T-helper 2 cell treated with Interferon-gamma antibody and Interleukin-4, amounts not matched to agents 5 μg/mL and 100 μg/mL, for 36 hours (primary cell): ENCODE measurements at regions not wholly inside any gene's neighbourhood (a gene's known extent, or its start where the extent isn't known, plus 50 kb on each side); places are given as distances from the start of the nearest gene placed in this dataset.

Experiments
- DNase-seq: peaks from one replicate; pipeline ENCODE4 v3.0.0; 2021; ENCODE audit warnings: low spot score
- H3K27ac Mint-ChIP-seq: one replicate; pipeline ENCODE4 v1.8.0; 2021; ENCODE audit warnings: mild to moderate bottlenecking, mixed read lengths
- H3K27me3 Mint-ChIP-seq: one replicate; pipeline ENCODE4 v1.8.0; 2021; ENCODE audit warnings: low read depth, mixed read lengths
- H3K36me3 Mint-ChIP-seq: one replicate; pipeline ENCODE4 v1.8.0; 2021; ENCODE audit warnings: low read depth, mixed read lengths
- H3K4me1 Mint-ChIP-seq: one replicate; pipeline ENCODE4 v1.8.0; 2021; ENCODE audit warnings: low read depth, mixed read lengths
- H3K4me3 Mint-ChIP-seq: one replicate; pipeline ENCODE4 v1.8.0; 2022; ENCODE audit warnings: mild to moderate bottlenecking, moderate library complexity, mixed read lengths
- H3K9me3 Mint-ChIP-seq: one replicate; pipeline ENCODE4 v1.8.0; 2021; ENCODE audit warnings: mixed read lengths

DNA sequence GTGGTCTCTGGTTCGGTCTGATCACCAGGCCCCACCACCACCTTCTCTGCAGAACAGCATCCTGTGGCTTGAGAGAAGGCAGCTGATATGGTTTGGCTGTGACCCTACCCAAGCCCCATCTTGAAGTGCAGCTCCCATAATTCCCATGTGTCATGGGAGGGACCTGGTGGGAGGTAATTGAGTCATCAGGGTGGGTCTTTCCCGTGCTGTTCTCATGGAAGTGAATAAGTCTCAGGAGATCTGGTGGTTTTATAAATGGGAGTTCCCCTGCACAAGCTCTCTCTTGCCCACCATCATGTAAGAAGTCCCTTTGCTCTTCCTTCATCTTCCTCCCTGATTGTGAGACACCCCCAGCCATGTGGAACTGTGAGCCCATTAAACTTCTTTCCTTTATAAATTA, 352.3 kb upstream of the CDH5 start:
- no peaks in the 10 kb centered on the region for H3K27me3 Mint-ChIP-seq
- H3K36me3 Mint-ChIP-seq = no peaks in the 10 kb centered on the region
- DNase-seq = no peak
- no peaks in the 10 kb centered on the region for H3K9me3 Mint-ChIP-seq
- no peak overlapping the region for H3K4me3 Mint-ChIP-seq
- no peaks in the 10 kb centered on the region for H3K4me1 Mint-ChIP-seq
- H3K27ac Mint-ChIP-seq = no peak overlapping the region

DNA sequence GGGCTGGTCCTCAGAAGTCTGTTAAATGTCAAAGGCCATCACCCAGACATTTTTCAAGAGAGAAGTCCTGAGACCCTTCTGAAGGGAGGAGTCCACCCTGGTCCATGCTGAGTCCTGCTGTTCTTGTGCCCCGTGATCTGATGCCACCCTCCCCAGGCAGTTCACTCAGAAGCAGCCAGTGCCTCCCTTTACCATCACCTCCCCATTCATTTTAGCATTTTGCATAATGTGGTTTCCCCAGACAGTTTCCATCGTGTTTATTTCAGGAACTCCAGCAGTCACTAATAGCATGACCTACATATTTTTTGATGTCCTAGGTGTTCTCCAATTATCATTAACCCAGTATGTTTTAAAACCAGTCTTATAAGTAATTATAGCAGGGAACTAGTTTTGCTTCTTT, 353.0 kb upstream of the CDH5 start:
- Mint-ChIP-seq H3K36me3 (no peaks in the 10 kb centered on the region), H3K4me1 (no peaks in the 10 kb centered on the region), H3K4me3 (no peak overlapping the region)

DNA sequence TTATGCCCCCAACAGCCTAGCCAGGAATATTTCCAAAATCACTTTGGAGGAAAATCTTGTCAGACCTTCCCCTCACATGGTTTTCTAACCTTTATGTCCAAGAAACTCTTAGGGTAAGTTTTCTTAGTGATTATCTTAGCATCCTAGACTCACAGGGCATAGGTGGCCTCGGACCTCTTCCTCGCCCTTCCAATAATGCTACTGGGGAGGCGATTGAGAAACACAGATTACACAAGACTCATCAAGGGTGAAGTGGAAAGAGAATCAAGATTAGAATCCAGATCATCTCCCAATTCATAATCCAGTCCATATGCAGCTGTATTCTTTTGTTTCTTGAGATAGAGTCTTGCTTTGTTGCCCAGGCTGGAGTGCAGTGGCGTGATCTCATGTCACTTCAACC, 358.4 kb upstream of the CDH5 start:
- H3K27ac Mint-ChIP-seq = no peak overlapping the region
- H3K27me3 Mint-ChIP-seq = no peaks in the 10 kb centered on the region
- no peak for DNase-seq
- no peak overlapping the region for H3K4me3 Mint-ChIP-seq
- H3K36me3 Mint-ChIP-seq = no peaks in the 10 kb centered on the region
- no peaks in the 10 kb centered on the region for H3K4me1 Mint-ChIP-seq
- no peaks in the 10 kb centered on the region for H3K9me3 Mint-ChIP-seq

More for the DNA sequence above, 353.0 kb upstream of the CDH5 start:
- H3K27ac Mint-ChIP-seq = no peak overlapping the region
- no peak for DNase-seq
- H3K27me3 Mint-ChIP-seq = no peaks in the 10 kb centered on the region
- H3K9me3 Mint-ChIP-seq = no peaks in the 10 kb centered on the region

DNA sequence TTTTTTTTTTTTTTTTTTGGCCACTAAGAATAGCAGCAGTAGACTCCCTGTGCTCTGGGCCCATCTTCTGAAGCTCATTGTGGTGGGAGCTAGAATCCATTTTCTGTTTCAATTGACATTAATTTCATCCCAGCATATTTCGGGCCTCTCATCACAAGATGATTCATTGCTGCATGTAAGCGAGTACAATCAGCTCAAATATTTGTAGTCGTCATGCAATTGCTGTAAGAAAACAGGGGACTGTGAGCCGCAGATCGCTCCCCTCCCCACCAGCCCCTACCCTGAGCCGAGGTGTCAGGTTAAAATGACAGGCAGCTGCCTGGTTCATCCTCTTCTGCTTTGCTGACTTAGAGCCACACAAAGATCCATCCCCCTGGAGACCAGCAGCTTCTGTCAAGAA, 358.8 kb upstream of the CDH5 start:
- Mint-ChIP-seq H3K27me3 (no peaks in the 10 kb centered on the region), H3K27ac (no peak overlapping the region), H3K4me1 (no peaks in the 10 kb centered on the region), H3K9me3 (no peaks in the 10 kb centered on the region), H3K4me3 (no peak overlapping the region), H3K36me3 (no peaks in the 10 kb centered on the region)
- no peak for DNase-seq

DNA sequence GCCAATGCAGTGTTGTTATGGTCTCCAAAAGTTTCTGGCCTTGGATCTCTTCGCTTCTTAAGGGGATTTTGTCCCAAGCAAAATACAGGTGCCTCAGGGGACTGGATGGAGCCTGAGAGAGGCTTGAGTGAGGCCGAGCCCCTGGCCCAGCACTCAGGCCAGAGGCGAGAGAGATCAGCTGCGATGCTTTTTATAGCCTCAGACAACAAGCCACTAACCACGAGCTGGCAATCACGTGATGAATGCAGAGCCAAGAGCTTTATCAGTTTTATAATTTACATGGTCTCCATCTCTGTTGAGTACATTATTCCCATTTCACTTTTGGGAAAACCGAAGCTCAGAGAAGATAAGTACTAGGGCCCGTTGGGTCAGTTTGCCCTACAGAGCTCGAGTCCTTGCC, 360.0 kb upstream of the CDH5 start:
- H3K4me3 Mint-ChIP-seq = no peak overlapping the region
- no peak for DNase-seq
- no peaks in the 10 kb centered on the region for H3K4me1 Mint-ChIP-seq
- H3K27ac Mint-ChIP-seq = no peak overlapping the region
- no peaks in the 10 kb centered on the region for H3K9me3 Mint-ChIP-seq
- no peaks in the 10 kb centered on the region for H3K36me3 Mint-ChIP-seq
- H3K27me3 Mint-ChIP-seq = no peaks in the 10 kb centered on the region

DNA sequence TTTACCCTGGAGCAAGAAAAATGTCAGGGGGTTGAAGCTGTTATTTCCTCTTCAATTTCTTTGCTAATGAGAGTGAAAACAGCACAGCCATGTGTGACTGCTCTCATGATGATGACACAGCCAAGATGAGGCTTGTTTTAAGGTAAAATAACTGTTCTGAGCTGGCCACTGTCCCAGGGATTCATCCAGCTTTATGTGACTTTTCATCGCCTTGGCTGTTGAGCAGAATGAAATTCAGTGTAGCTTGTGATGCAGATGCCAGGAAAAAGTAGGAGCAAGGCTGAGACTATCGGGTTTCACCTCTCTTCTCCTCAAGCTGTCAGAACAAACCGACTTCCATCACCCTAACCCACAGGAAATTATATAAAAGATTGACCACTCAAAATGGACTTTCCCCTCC, 361.8 kb upstream of the CDH5 start:
- Mint-ChIP-seq H3K4me3 (no peak overlapping the region), H3K27ac (no peak overlapping the region), H3K4me1 (no peaks in the 10 kb centered on the region), H3K27me3 (no peaks in the 10 kb centered on the region), H3K9me3 (no peaks in the 10 kb centered on the region), H3K36me3 (no peaks in the 10 kb centered on the region)
- DNase-seq = no peak

DNA sequence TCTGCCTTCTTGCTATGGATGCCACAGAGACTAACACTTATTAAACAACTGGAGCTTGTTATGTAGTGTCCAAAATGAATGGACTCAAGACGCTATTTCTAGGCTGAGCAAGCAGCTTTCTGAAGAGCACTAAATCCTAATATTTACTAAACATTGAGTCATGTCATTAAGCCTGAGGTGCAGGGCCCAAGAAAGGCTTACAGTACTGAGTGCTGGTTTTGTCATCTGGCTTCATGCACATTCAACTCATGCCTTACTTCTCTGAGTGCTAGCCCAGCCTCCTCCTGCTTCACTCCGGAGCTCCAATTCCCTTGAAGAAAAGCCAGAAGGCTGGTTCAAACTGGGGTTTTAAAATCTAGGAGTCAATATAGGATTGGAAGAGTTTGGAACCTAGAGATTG, 363.3 kb upstream of the CDH5 start:
- no peak for DNase-seq
- no peak overlapping the region for H3K4me3 Mint-ChIP-seq
- H3K4me1 Mint-ChIP-seq = no peaks in the 10 kb centered on the region

DNA sequence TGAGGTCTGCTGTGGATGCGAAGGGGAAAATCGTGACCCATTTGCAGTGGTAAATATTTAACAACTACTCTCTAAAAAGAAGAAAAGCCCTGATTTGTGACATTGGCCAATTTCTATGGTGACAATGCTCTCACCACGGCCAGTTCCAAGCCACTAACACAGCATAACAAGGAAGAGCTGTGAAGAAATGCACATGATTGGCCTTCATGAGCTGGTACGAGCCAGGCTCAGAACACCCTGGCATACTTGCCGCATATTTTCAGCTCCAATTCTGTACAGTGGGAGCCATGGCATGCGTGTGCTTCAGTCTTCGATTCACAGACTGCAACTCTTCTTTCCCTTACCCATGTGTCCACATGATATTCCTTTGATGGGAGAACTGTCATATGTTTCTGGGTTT, 363.9 kb upstream of the CDH5 start:
- H3K4me3 Mint-ChIP-seq = no peak overlapping the region
- H3K9me3 Mint-ChIP-seq = no peaks in the 10 kb centered on the region
- H3K4me1 Mint-ChIP-seq = no peaks in the 10 kb centered on the region
- no peak overlapping the region for H3K27ac Mint-ChIP-seq
- no peak for DNase-seq
- no peaks in the 10 kb centered on the region for H3K27me3 Mint-ChIP-seq
- no peaks in the 10 kb centered on the region for H3K36me3 Mint-ChIP-seq

More for the DNA sequence above, 363.3 kb upstream of the CDH5 start:
- Mint-ChIP-seq H3K27ac (no peak overlapping the region), H3K36me3 (no peaks in the 10 kb centered on the region), H3K9me3 (no peaks in the 10 kb centered on the region), H3K27me3 (no peaks in the 10 kb centered on the region)

DNA sequence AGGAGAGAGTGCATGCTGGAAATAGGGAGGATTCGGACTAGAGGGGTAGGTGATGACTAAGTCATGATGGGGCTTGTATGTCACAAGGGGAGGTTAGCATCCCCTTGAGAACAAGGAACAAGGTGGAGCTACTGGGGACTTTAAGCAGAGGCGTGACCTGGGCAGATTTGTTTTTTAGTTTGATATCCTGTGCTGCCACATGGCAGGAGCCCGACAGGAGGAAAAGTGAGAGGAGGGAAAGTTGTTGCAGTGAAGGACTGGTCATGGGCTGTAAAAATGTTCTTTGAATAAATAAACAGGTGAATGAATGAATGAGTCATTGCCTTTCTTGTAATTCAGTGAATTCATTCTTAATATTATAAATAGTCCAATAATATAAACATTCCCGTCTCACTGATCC, 365.1 kb upstream of the CDH5 start:
- no peaks in the 10 kb centered on the region for H3K4me1 Mint-ChIP-seq
- H3K9me3 Mint-ChIP-seq = no peaks in the 10 kb centered on the region
- no peaks in the 10 kb centered on the region for H3K27me3 Mint-ChIP-seq
- H3K27ac Mint-ChIP-seq = no peak overlapping the region
- no peak for DNase-seq
- no peak overlapping the region for H3K4me3 Mint-ChIP-seq
- no peaks in the 10 kb centered on the region for H3K36me3 Mint-ChIP-seq

DNA sequence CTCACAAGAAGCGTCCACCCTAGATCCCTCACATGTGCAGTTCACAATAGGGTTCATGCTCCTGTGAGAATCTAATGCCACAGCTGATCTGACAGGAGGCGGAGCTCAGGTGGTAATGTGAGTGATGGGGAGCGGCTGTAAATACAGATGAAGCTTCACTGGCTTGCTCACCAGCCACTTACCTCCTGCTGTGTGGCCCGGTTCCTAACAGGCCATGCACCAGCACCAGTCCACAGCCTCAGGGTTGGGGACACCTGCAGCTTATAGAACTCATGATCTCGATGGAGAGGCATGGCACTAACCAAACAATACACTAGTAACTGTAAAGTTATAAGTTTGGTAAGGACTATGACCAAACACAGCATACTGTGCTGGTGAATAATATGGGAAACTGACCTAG, 368.0 kb upstream of the CDH5 start:
- Mint-ChIP-seq H3K9me3 (no peaks in the 10 kb centered on the region), H3K36me3 (no peaks in the 10 kb centered on the region), H3K4me1 (no peaks in the 10 kb centered on the region), H3K4me3 (no peak overlapping the region), H3K27me3 (no peaks in the 10 kb centered on the region), H3K27ac (no peak overlapping the region)
- no peak for DNase-seq

DNA sequence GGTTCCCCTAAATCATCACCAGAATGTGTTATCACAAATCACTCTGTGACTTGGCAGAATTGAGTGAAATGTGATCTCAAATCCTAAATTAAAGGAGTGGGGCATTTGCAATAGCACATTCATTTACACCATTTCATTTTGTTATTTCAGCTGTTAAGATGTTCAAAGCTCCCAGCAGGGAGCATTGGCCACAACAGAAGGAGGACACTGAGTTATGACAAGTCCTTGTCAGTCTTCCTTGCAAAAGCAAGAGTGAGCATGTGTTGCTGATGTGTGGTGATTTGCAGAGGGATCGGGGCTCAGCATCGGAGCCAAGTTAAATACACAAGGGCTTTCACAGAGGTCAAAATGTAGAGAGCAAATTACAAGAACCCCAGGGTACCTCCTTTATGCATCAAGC, 372.2 kb upstream of the CDH5 start:
- no peaks in the 10 kb centered on the region for H3K36me3 Mint-ChIP-seq
- no peak overlapping the region for H3K27ac Mint-ChIP-seq
- H3K27me3 Mint-ChIP-seq = no peaks in the 10 kb centered on the region
- H3K4me1 Mint-ChIP-seq = no peaks in the 10 kb centered on the region
- DNase-seq = no peak
- H3K9me3 Mint-ChIP-seq = no peaks in the 10 kb centered on the region
- no peak overlapping the region for H3K4me3 Mint-ChIP-seq

DNA sequence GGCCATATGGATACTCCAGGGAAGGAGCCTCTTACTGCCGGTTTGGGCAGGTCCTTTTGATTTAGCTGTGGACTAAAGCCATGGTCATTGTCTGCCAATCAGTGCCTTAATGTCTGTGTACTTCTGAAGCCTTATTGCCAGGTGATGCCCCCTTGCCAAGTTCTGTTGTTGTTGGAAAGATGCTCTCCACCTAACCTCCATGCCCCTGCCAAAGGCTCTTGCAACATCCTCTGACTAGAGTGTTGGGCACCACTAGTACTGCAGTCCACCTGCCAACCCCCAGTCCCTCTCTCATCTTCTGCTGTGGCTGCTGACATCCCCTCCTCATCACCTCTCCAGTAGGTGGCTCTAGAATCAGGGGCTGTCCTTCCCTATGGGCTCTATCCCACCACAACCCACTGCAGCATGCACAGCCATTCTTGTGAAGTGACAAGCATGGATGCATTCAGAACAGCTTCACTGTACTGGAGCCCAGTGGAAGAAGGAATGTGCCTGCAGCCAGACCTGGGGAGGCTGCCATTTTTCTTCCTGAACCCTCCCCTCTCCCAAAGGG, 375.3 kb upstream of the CDH5 start:
- Mint-ChIP-seq H3K4me1 (no peaks in the 10 kb centered on the region), H3K27me3 (no peaks in the 10 kb centered on the region), H3K4me3 (no peak overlapping the region), H3K36me3 (no peaks in the 10 kb centered on the region), H3K9me3 (no peaks in the 10 kb centered on the region), H3K27ac (no peak overlapping the region)
- no peak for DNase-seq

DNA sequence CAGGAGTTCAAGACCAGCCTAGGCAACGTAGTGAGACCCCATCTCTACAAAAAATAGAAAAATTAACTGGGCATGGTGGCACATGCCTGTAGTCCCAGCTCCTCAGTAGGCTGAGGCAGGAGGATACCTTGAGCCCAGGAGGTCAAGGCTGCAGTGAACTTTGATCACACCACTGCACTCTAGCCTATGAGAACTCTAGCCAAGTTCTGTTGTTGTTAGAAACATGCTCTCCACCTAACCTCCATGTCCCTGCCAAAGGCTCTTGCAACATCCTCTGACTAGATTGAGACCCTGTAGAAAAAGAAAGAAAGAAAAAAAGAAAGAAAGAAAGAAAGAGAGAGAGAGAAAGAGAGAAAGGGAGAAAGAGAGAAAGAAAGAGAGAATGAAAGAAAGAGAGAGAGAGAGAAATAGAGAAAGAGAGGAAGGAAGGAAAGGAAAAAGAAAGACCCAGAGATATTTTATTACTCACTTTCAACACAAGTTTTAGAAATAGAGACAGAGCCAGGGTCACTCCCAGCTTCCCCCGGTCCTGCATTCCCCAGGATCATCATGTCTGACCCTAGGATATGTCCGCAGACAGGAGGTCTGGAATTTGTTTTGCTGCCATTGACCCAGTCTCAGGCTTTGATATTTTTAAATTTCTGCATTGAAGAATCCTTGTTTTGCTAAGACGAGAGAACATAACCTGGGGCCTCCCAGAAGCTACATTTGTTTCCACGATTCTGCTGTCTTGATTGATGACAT, 376.5 kb upstream of the CDH5 start:
- H3K36me3 Mint-ChIP-seq = no peaks in the 10 kb centered on the region
- no peaks in the 10 kb centered on the region for H3K27me3 Mint-ChIP-seq
- no peak overlapping the region for H3K27ac Mint-ChIP-seq
- no peak overlapping the region for H3K4me3 Mint-ChIP-seq
- H3K9me3 Mint-ChIP-seq = no peaks in the 10 kb centered on the region
- DNase-seq = no peak
- H3K4me1 Mint-ChIP-seq = no peaks in the 10 kb centered on the region

DNA sequence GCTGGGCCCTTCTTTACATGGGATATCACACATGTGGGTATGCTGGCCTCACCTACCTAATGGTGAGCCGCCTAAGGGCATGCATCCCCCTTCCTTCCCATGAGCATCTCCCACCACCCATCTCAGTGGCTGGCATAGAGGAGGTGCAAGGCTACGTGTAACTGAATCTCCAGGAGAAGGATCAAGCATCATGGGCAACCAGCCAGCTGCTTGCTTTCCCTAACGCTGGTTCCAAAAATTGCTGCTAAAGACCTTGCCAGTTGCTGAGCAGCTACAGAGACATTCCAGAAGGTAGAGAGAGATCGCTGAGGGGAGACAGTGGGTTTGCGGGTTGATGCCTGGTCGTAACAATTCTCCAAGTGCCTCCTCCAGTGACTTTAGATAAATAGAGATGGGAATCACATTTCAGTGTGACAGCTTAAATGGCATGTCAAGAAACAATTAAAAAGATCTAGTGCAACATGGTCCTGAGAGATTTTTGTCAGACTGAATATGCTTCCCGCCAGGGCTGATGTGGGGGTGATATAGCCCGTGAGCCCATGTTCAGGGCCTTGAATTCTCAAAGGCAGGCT, 378.4 kb upstream of the CDH5 start:
- H3K4me1 Mint-ChIP-seq = no peaks in the 10 kb centered on the region
- H3K27me3 Mint-ChIP-seq = no peaks in the 10 kb centered on the region
- H3K4me3 Mint-ChIP-seq = no peak overlapping the region
- H3K36me3 Mint-ChIP-seq = no peaks in the 10 kb centered on the region
- H3K9me3 Mint-ChIP-seq = no peaks in the 10 kb centered on the region
- DNase-seq = no peak
- H3K27ac Mint-ChIP-seq = no peak overlapping the region

DNA sequence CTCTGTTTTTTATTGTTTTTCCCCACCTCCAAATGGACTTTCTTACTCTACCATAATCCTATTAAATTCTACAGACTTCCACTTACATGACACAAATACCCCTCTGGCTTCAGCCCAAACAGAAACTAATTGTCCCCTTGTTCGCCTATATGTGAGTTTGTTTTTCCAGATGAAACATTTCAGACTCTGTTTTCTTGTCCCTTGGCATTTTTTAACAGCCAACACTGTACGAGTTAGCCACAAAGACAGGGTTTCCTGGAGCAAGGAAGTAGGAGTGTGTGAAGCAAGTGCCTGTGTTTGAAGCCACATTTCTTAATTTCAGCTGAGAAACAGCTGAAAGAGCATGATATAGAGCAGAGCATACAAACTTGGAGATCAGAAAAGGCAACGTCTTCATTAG, 382.2 kb upstream of the CDH5 start:
- Mint-ChIP-seq H3K27ac (no peak overlapping the region), H3K4me1 (no peaks in the 10 kb centered on the region), H3K27me3 (no peaks in the 10 kb centered on the region), H3K36me3 (no peaks in the 10 kb centered on the region), H3K4me3 (no peak overlapping the region), H3K9me3 (no peaks in the 10 kb centered on the region)
- DNase-seq = no peak
